ENCODE measurements at regions not wholly inside any gene's neighbourhood (a gene's known extent, or its start where the extent isn't known, plus 50 kb on each side); places are given as distances from the start of the nearest gene placed in this dataset.

DNA sequence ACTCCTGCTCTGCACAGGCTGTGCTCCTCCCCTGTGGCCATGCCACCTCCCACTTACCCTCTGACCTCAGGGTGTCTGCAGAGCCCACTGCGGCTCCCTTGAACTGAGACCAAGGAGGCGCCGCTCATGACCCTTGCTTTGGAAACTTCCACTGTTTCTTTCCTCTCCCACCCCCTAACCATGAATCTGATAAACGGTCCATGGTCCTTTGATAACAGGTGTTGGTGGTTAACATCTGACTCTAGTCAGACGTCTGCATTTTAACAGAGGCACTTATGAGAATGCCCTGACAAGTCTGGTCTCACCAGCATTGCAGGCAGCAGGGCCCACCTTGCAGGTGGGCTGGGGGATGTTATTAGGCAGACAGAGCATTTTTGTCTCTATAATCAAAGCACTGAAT, 113.6 kb upstream of the APCDD1 start:
- Histone ChIP-seq H3K27ac (ENCODE audit: insufficient read length, low read depth, low read length) (no peak overlapping the region), H3T11ph (ENCODE audit: low read length) (no peak overlapping the region), H2BK20ac (ENCODE audit: low read depth, low read length, poor library complexity, severe bottlenecking) (no peak overlapping the region), H3K79me2 (ENCODE audit: insufficient read depth, low read length) (no peaks in the 10 kb centered on the region), H4K5ac (ENCODE audit: insufficient read length, low read depth, low read length) (no peak overlapping the region), H4K8ac (replicated peaks; ENCODE audit: insufficient read length, low read depth, low read length) (no peak overlapping the region), H2BK12ac (ENCODE audit: insufficient read length, low read depth, low read length) (no peak overlapping the region), H2AK5ac (ENCODE audit: insufficient read length, low read length) (no peak overlapping the region), H2BK120ac (ENCODE audit: low read depth, low read length, poor library complexity, severe bottlenecking) (no peak overlapping the region), H3K9ac (ENCODE audit: extremely low read depth, insufficient read length, low read length) (no peak overlapping the region), H2BK15ac (ENCODE audit: low read depth, low read length) (no peak overlapping the region), H3K4me1 (ENCODE audit: insufficient read depth, low read length) (no peaks in the 10 kb centered on the region; the same call in 1 of the 2 replicates), H3K9me3 (ENCODE audit: control insufficient read depth, low read depth, low read length) (no peaks in the 10 kb centered on the region), H3K18ac (ENCODE audit: insufficient read length, low read depth, low read length) (no peak overlapping the region), H3K56ac (ENCODE audit: insufficient read length, low read depth, low read length) (no peak overlapping the region), H3K4me2 (ENCODE audit: insufficient read depth, insufficient read length, low read length) (no peak overlapping the region), H3K4ac (ENCODE audit: low read depth, low read length) (no peak overlapping the region), H3K79me1 (ENCODE audit: insufficient read depth, low read depth, low read length, poor library complexity, severe bottlenecking) (no peaks in the 10 kb centered on the region), H4K20me1 (ENCODE audit: control insufficient read depth, insufficient read depth, insufficient read length) (no peaks in the 10 kb centered on the region), H2BK5ac (ENCODE audit: insufficient read length, low read length) (no peak overlapping the region), H3K27me3 (ENCODE audit: insufficient read depth, low read length) (no peaks in the 10 kb centered on the region), H3K23me2 (ENCODE audit: insufficient read length, low read depth, low read length, poor library complexity, severe bottlenecking) (no peaks in the 10 kb centered on the region), H4K91ac (ENCODE audit: insufficient read length, low read depth, low read length) (no peak overlapping the region), H2AFZ (ENCODE audit: low read length) (no peak overlapping the region), H3K23ac (ENCODE audit: insufficient read length, low read depth, low read length) (no peak overlapping the region), H3K14ac (ENCODE audit: insufficient read depth, low read length) (no peak overlapping the region)
- no peak for DNase-seq
- Mint-ChIP-seq H3K36me3 (ENCODE audit: insufficient read depth in 1 of 3, low read depth in 3 of 3) (peaks cover 0 to 5% (median 3%) of the 10 kb centered on the region in 3 experiments; a peak in 5 of 7 replicates), H3K4me1 (peaks cover 2 to 6% of the 10 kb centered on the region in 2 experiments; a peak in 1 of 4 replicates), H3K9me3 (peaks cover 4 to 9% of the 10 kb centered on the region in 2 experiments; a peak in 4 of 5 replicates), H3K27me3 (ENCODE audit: low read depth) (peaks cover 3% of the 10 kb centered on the region), H3K27ac (no peak overlapping the region), H3K4me3 (no peak overlapping the region)
- TF ChIP-seq CTCF (conservative IDR thresholded peaks at IDR 0.05), result no peak
- no CpG with 5 or more reads among the region's 5 CpGs for WGBS (ENCODE audit: extremely low coverage, insufficient read length, low lambda C conversion rate)

Data from H9 (cell line).